ENCODE measurements at regions not wholly inside any gene's neighbourhood (a gene's known extent, or its start where the extent isn't known, plus 50 kb on each side); places are given as distances from the start of the nearest gene placed in this dataset.

DNA sequence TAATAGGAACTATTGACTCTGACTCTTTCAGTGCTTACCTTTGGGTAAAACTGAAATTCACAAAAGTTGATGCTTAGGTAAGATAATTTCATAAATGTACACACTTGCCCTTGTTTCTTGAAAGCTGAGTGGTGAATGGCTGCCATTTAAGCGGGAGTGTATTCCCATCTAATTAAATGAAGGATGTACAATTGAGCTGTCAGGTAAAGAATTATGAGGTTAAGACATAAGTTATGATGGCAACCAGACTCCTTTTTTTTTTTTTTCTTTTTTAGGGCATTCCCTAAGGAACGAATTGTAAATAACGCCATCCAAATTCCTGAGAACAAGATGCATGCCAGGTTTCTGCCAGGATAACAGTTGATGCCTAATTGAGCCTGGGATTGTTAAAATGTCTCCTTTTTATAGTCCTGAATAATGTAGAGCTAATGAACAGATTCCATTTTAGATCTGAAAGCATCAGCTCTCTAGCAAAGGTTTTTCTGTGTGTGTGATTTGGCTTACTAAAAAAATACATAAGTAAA is 199.7 kb downstream of the ISL1 start:
- TF ChIP-seq, protein P1, sequence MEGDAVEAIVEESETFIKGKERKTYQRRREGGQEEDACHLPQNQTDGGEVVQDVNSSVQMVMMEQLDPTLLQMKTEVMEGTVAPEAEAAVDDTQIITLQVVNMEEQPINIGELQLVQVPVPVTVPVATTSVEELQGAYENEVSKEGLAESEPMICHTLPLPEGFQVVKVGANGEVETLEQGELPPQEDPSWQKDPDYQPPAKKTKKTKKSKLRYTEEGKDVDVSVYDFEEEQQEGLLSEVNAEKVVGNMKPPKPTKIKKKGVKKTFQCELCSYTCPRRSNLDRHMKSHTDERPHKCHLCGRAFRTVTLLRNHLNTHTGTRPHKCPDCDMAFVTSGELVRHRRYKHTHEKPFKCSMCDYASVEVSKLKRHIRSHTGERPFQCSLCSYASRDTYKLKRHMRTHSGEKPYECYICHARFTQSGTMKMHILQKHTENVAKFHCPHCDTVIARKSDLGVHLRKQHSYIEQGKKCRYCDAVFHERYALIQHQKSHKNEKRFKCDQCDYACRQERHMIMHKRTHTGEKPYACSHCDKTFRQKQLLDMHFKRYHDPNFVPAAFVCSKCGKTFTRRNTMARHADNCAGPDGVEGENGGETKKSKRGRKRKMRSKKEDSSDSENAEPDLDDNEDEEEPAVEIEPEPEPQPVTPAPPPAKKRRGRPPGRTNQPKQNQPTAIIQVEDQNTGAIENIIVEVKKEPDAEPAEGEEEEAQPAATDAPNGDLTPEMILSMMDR (IDR thresholded peaks at IDR 0.05; ENCODE audit: insufficient read depth, low read depth, low read length, missing control alignments) = no peak
- DNase-seq (ENCODE audit: low read depth) = no peak

DNA sequence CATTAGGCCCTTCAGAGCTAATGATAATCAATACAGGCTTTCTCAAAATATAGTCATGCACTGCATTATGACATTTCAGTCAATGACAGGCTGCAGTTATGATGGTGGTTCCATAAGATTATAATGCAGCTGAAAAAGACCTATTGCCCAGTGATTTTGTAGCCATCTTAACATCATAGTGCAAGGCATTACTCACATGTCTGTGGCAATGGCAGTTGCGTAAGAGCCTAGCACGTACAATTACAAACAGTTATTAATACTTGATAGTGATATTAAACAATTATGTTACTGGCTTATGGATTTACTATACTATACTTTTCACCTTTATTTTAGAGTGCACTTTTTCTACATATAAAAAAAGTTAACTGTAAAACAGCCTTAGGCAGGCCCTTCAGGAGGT is 214.8 kb downstream of the ISL1 start:
- TF ChIP-seq, protein P1 (IDR thresholded peaks at IDR 0.05; ENCODE audit: insufficient read depth, low read depth, low read length, missing control alignments) = no peak
- DNase-seq (ENCODE audit: low read depth) = no peak

More for the DNA sequence above, 199.7 kb downstream of the ISL1 start:
- H3K4me3 ChIP-seq (ENCODE audit: low read depth, low read length) = no peak overlapping the region

DNA sequence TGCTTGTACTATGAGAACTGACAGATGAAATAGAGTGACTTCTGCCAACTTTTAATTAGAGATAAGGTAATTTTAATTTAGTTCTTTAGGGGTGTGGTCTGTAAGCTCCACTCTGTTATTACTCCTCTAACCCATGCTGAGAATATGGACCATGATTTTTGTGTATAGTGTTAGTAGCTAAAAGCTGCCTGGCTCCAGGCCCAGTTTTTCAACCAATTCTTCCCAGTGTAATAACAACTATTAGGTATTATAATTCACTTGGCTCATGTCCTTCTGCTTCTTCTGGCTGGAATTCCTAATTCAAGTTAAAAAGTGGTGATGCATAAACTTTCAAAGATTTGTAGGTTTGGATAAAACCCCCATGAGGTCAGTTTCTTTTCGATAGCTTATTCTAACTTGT is 216.3 kb downstream of the ISL1 start:
- no peak for DNase-seq (ENCODE audit: low read depth)
- TF ChIP-seq, protein P1 (IDR thresholded peaks at IDR 0.05; ENCODE audit: insufficient read depth, low read depth, low read length, missing control alignments) = no peak
- no peak overlapping the region for H3K4me3 ChIP-seq (ENCODE audit: low read depth, low read length)

More for the DNA sequence above, 214.8 kb downstream of the ISL1 start:
- no peak overlapping the region for H3K4me3 ChIP-seq (ENCODE audit: low read depth, low read length)

DNA sequence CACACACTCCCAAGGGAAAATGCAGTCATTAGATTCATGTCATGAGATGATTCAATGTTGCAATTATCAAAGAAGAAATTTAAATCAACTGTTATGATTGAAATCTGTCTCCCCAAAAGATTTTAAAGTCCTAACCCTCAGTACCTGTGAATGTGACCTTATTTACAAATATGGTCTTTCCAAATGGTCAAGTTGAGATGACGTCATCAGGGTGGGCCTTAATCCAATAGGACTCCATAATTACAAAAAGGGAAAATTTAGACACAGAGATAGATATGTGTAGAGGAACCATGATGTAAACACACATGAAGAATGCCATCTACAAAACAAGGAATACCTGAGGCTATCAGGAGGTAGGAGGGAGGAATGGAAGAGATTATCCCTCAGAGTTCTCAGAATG is 221.1 kb downstream of the ISL1 start:
- TF ChIP-seq, protein P1 (IDR thresholded peaks at IDR 0.05; ENCODE audit: insufficient read depth, low read depth, low read length, missing control alignments) = no peak
- no peak overlapping the region for H3K4me3 ChIP-seq (ENCODE audit: low read depth, low read length)
- no peak for DNase-seq (ENCODE audit: low read depth)

DNA sequence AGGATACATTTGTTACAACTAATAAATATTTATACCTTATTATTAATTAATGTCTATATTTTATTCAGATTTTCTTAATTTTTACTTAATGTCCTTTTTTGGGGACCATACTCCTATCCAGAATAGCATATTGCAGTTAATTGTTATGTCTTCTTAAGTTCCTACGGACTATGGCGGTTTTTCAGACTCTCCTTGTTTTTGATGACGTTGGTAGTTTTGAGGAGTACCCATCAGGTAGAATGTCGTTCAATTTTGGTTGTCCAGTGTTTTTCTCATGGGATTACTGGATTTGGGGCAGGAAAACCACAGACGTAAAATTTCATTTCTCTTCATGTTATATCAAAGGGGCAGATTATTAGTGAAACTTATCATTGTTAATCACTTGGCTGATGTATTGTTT is 223.7 kb downstream of the ISL1 start:
- no peak for DNase-seq (ENCODE audit: low read depth)
- TF ChIP-seq, protein P1 (IDR thresholded peaks at IDR 0.05; ENCODE audit: insufficient read depth, low read depth, low read length, missing control alignments) = no peak
- H3K4me3 ChIP-seq (ENCODE audit: low read depth, low read length) = no peak overlapping the region

DNA sequence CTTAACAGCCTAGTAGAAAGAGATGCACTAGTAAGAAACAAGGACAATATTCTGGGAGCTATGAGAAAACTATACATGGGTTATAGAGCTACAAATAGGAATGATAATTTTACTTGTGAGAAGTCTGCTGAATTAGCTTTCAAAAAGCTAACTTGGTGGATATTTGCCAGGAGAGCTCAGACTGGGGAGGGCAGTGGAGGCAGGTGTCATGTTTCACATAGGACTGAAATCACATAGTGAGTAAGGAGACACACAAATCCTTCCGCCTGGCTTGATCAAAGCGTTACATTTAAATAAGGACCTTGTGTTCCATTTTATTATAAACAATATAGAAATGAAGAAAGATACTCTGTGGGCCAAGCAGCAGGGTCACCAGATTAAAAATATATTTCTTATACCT is 235.0 kb downstream of the ISL1 start:
- DNase-seq (ENCODE audit: low read depth) = no peak
- TF ChIP-seq, protein P1 (IDR thresholded peaks at IDR 0.05; ENCODE audit: insufficient read depth, low read depth, low read length, missing control alignments) = no peak
- no peak overlapping the region for H3K4me3 ChIP-seq (ENCODE audit: low read depth, low read length)

DNA sequence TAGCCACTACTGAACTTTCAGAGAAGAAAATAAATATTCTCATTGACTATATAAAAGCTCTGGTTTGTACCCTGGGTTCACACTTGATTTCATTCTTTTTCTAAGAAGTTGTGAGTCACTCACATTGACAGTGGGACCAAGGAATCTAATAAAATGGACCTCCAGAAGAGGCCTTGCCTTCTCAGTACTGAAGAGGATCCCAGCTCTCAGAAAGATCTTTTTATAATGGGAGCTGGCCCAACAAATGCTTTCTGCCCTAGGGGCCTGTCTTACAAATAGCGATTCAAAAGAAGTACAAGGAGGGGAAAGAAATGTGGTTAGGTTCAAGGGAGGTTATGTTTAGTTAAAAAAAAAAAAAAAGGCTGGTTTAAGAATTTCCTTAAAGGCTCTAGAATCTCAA is 237.9 kb downstream of the ISL1 start:
- DNase-seq (ENCODE audit: low read depth) = no peak
- H3K4me3 ChIP-seq (ENCODE audit: low read depth, low read length) = no peak overlapping the region
- TF ChIP-seq, protein P1 (IDR thresholded peaks at IDR 0.05; ENCODE audit: insufficient read depth, low read depth, low read length, missing control alignments) = no peak

Measured in GM12865 (cell line).